Occipital lobe (tissue), 2 donors: ENCODE measurements at regions not wholly inside any gene's neighbourhood (a gene's known extent, or its start where the extent isn't known, plus 50 kb on each side); places are given as distances from the start of the nearest gene placed in this dataset. TPM values are rescaled to one million over a fixed set of nuclear protein-coding genes. Genes with fewer than 3 reads are reported as not detected.

Source experiments
- DNase-seq: peaks from one replicate; lab custom pipeline; 2025; lab: John Stamatoyannopoulos, UW
- small RNA-seq: library from RNA; depleted of rRNA; stranded (forward); fragments of <200 nt; gene quantifications from one replicate; pipeline ENCODE3, GENCODE V24; 2014

- no peak for DNase-seq
Observed at GRCh38 chr1:76763738-76764137, 103.5 kb upstream of the ST6GALNAC5 start.

- DNase-seq: peak; percentile 5
Observed at GRCh38 chr1:76764638-76765454, 102.4 kb upstream of the ST6GALNAC5 start.

GRCh38 chr1:76766381-76766780 lies 100.9 kb upstream of the ST6GALNAC5 start:
- no peak for DNase-seq

- DNase-seq: no peak
Observed at GRCh38 chr1:76769911-76770310, 97.4 kb upstream of the ST6GALNAC5 start.

GRCh38 chr1:76770979-76771378 lies 96.3 kb upstream of the ST6GALNAC5 start:
- DNase-seq: peak; percentile 38

- DNase-seq: no peak
Observed at GRCh38 chr1:76781447-76781846, 85.8 kb upstream of the ST6GALNAC5 start.

GRCh38 chr1:76782809-76783208 lies 84.5 kb upstream of the ST6GALNAC5 start:
- no peak for DNase-seq

- no peak for DNase-seq
Observed at GRCh38 chr1:76784502-76784901, 82.8 kb upstream of the ST6GALNAC5 start.

GRCh38 chr1:76786222-76786621 lies 81.1 kb upstream of the ST6GALNAC5 start:
- no peak for DNase-seq

- DNase-seq: no peak
Observed at GRCh38 chr1:76793594-76793993, 73.7 kb upstream of the ST6GALNAC5 start.

- no peak for DNase-seq
Observed at GRCh38 chr1:76799700-76800099, 67.6 kb upstream of the ST6GALNAC5 start.

GRCh38 chr1:76802094-76802493 lies 65.2 kb upstream of the ST6GALNAC5 start:
- no peak for DNase-seq

GRCh38 chr1:76807543-76808260 lies 59.6 kb upstream of the ST6GALNAC5 start:
- DNase-seq: no peak

Small RNA genes in the stretch of these regions (small RNA-seq; reads per million reads assigned to genes)
- gene RNU6-161P: not detected
